ENCODE measurements at regions not wholly inside any gene's neighbourhood (a gene's known extent, or its start where the extent isn't known, plus 50 kb on each side); places are given as distances from the start of the nearest gene placed in this dataset.

DNA sequence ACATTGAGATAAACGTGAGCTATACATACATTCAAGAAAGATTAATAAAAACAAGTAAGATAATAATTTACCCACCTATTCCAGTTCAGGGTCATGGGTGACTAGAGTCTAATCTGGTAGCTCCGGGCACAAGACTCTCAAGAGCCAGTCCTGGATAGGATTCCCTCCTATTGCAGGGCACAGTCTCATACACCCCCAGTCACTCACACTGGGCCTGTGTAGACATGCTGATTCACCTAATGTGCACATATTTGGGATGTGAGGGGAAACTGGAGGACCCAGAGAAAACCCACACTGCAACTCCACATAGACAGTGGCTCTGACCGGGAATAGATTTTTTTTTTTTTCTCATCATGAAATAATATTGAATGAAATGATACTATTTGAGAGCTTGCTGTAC is 81.5 kb upstream of the THUMPD2 start:
- TF ChIP-seq, protein P1, sequence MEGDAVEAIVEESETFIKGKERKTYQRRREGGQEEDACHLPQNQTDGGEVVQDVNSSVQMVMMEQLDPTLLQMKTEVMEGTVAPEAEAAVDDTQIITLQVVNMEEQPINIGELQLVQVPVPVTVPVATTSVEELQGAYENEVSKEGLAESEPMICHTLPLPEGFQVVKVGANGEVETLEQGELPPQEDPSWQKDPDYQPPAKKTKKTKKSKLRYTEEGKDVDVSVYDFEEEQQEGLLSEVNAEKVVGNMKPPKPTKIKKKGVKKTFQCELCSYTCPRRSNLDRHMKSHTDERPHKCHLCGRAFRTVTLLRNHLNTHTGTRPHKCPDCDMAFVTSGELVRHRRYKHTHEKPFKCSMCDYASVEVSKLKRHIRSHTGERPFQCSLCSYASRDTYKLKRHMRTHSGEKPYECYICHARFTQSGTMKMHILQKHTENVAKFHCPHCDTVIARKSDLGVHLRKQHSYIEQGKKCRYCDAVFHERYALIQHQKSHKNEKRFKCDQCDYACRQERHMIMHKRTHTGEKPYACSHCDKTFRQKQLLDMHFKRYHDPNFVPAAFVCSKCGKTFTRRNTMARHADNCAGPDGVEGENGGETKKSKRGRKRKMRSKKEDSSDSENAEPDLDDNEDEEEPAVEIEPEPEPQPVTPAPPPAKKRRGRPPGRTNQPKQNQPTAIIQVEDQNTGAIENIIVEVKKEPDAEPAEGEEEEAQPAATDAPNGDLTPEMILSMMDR (IDR thresholded peaks at IDR 0.05) = no peak
- no peak for TF ChIP-seq POLR2A (IDR thresholded peaks at IDR 0.05)
